ENCODE measurements at regions not wholly inside any gene's neighbourhood (a gene's known extent, or its start where the extent isn't known, plus 50 kb on each side); places are given as distances from the start of the nearest gene placed in this dataset.
"Not testable (repeated sequence)": the region's sequence is repeated elsewhere in the genome, so short reads cannot be mapped to it uniquely, and the experiment has no call there.

- no peak for DNase-seq (ENCODE audit: low spot score)
- no peak for TF ChIP-seq CTCF (IDR thresholded peaks at IDR 0.05; ENCODE audit: extremely low read depth, missing control alignments)
These were observed 114.3 kb upstream of the ETV3 start for GRCh38 chr1:157252473-157252872.

- no peak for TF ChIP-seq CTCF (IDR thresholded peaks at IDR 0.05; ENCODE audit: extremely low read depth, missing control alignments)
- no peak for DNase-seq (ENCODE audit: low spot score)
These were observed 111.5 kb upstream of the ETV3 start for GRCh38 chr1:157249739-157250138.

GRCh38 chr1:157249326-157249725 is 111.1 kb upstream of the ETV3 start:
- TF ChIP-seq CTCF (IDR thresholded peaks at IDR 0.05; ENCODE audit: extremely low read depth, missing control alignments): no peak
- DNase-seq (ENCODE audit: low spot score): no peak

- not testable (repeated sequence) for DNase-seq (ENCODE audit: low spot score)
These were observed 109.5 kb upstream of the ETV3 start for GRCh38 chr1:157247764-157248049.

- no peak for DNase-seq (ENCODE audit: low spot score)
- TF ChIP-seq CTCF (IDR thresholded peaks at IDR 0.05; ENCODE audit: extremely low read depth, missing control alignments): no peak
These were observed 109.0 kb upstream of the ETV3 start for GRCh38 chr1:157247005-157247763.

- DNase-seq (ENCODE audit: low spot score): no peak
- TF ChIP-seq CTCF (IDR thresholded peaks at IDR 0.05; ENCODE audit: extremely low read depth, missing control alignments): no peak
These were observed 107.6 kb upstream of the ETV3 start for GRCh38 chr1:157245823-157246222.

- no peak for DNase-seq (ENCODE audit: low spot score)
- TF ChIP-seq CTCF (IDR thresholded peaks at IDR 0.05; ENCODE audit: extremely low read depth, missing control alignments): no peak
These were observed 103.0 kb upstream of the ETV3 start for GRCh38 chr1:157241185-157241538.

- DNase-seq (ENCODE audit: low spot score): no peak
These were observed 102.4 kb upstream of the ETV3 start for GRCh38 chr1:157240495-157241184.

More at GRCh38 chr1:157240495-157241184, 102.4 kb upstream of the ETV3 start:
- TF ChIP-seq CTCF (IDR thresholded peaks at IDR 0.05; ENCODE audit: extremely low read depth, missing control alignments): no peak

All from GM20000 (cell line).